T-helper 1 cell treated with Interleukin-12 subunit alpha and Interleukin-12 subunit beta and Interleukin-4 antibody, amounts not matched to agents 30 μg/mL and 1 μg/mL, for 36 hours (primary cell): ENCODE measurements at regions not wholly inside any gene's neighbourhood (a gene's known extent, or its start where the extent isn't known, plus 50 kb on each side); places are given as distances from the start of the nearest gene placed in this dataset.

ENCODE experiments used
- H3K27ac Mint-ChIP-seq: one replicate; pipeline ENCODE4 v1.8.0; 2021; ENCODE audit warnings: mild to moderate bottlenecking, mixed read lengths
- H3K27me3 Mint-ChIP-seq: one replicate; pipeline ENCODE4 v1.8.0; 2021; ENCODE audit warnings: low read depth, mixed read lengths
- H3K36me3 Mint-ChIP-seq: one replicate; pipeline ENCODE4 v1.8.0; 2021; ENCODE audit warnings: low read depth, mixed read lengths
- H3K4me1 Mint-ChIP-seq: one replicate; pipeline ENCODE4 v1.8.0; 2021; ENCODE audit warnings: low read depth, mixed read lengths
- H3K4me3 Mint-ChIP-seq: one replicate; pipeline ENCODE4 v1.8.0; 2021; ENCODE audit warnings: mild to moderate bottlenecking, moderate library complexity, mixed read lengths
- H3K9me3 Mint-ChIP-seq: one replicate; pipeline ENCODE4 v1.8.0; 2021; ENCODE audit warnings: mixed read lengths

GRCh38 chr4:180491210-180491609 lies 1752.0 kb upstream of the TENM3 start:
- H3K4me1 Mint-ChIP-seq = no peaks in the 10 kb centered on the region
- no peak overlapping the region for H3K27ac Mint-ChIP-seq
- H3K36me3 Mint-ChIP-seq = no peaks in the 10 kb centered on the region
- peaks cover 16% of the 10 kb centered on the region for H3K9me3 Mint-ChIP-seq
- H3K4me3 Mint-ChIP-seq = no peak overlapping the region
- H3K27me3 Mint-ChIP-seq = no peaks in the 10 kb centered on the region

- H3K27me3 Mint-ChIP-seq = no peaks in the 10 kb centered on the region
- peaks cover 13% of the 10 kb centered on the region for H3K9me3 Mint-ChIP-seq
- H3K4me3 Mint-ChIP-seq = no peak overlapping the region
- H3K4me1 Mint-ChIP-seq = no peaks in the 10 kb centered on the region
- H3K36me3 Mint-ChIP-seq = no peaks in the 10 kb centered on the region
- no peak overlapping the region for H3K27ac Mint-ChIP-seq
Measured at GRCh38 chr4:180493299-180493698, 1749.9 kb upstream of the TENM3 start.

GRCh38 chr4:180500154-180500553 lies 1743.0 kb upstream of the TENM3 start:
- Mint-ChIP-seq H3K4me3 (no peak overlapping the region), H3K9me3 (peaks cover 6% of the 10 kb centered on the region), H3K27ac (no peak overlapping the region), H3K27me3 (no peaks in the 10 kb centered on the region), H3K4me1 (no peaks in the 10 kb centered on the region), H3K36me3 (no peaks in the 10 kb centered on the region)

- no peaks in the 10 kb centered on the region for H3K27me3 Mint-ChIP-seq
- H3K4me3 Mint-ChIP-seq = no peak overlapping the region
- H3K4me1 Mint-ChIP-seq = no peaks in the 10 kb centered on the region
- H3K36me3 Mint-ChIP-seq = no peaks in the 10 kb centered on the region
- H3K9me3 Mint-ChIP-seq = peaks cover 4% of the 10 kb centered on the region
- H3K27ac Mint-ChIP-seq = no peak overlapping the region
Measured at GRCh38 chr4:180512801-180513475, 1730.3 kb upstream of the TENM3 start.

- no peak overlapping the region for H3K27ac Mint-ChIP-seq
- no peaks in the 10 kb centered on the region for H3K4me1 Mint-ChIP-seq
- H3K9me3 Mint-ChIP-seq = peaks cover 4% of the 10 kb centered on the region
- no peaks in the 10 kb centered on the region for H3K36me3 Mint-ChIP-seq
- H3K27me3 Mint-ChIP-seq = no peaks in the 10 kb centered on the region
- H3K4me3 Mint-ChIP-seq = no peak overlapping the region
Measured at GRCh38 chr4:180518906-180519305, 1724.3 kb upstream of the TENM3 start.

- H3K4me1 Mint-ChIP-seq = no peaks in the 10 kb centered on the region
- no peak overlapping the region for H3K27ac Mint-ChIP-seq
- H3K27me3 Mint-ChIP-seq = no peaks in the 10 kb centered on the region
- H3K4me3 Mint-ChIP-seq = no peak overlapping the region
- no peaks in the 10 kb centered on the region for H3K36me3 Mint-ChIP-seq
- no peaks in the 10 kb centered on the region for H3K9me3 Mint-ChIP-seq
Measured at GRCh38 chr4:180521181-180521580, 1722.0 kb upstream of the TENM3 start.

GRCh38 chr4:180525523-180526077 lies 1717.6 kb upstream of the TENM3 start:
- H3K27me3 Mint-ChIP-seq = no peaks in the 10 kb centered on the region
- H3K4me3 Mint-ChIP-seq = no peak overlapping the region
- H3K36me3 Mint-ChIP-seq = no peaks in the 10 kb centered on the region
- H3K4me1 Mint-ChIP-seq = no peaks in the 10 kb centered on the region
- H3K27ac Mint-ChIP-seq = no peak overlapping the region
- H3K9me3 Mint-ChIP-seq = no peaks in the 10 kb centered on the region

- no peaks in the 10 kb centered on the region for H3K27me3 Mint-ChIP-seq
- no peaks in the 10 kb centered on the region for H3K36me3 Mint-ChIP-seq
- H3K4me1 Mint-ChIP-seq = no peaks in the 10 kb centered on the region
- peaks cover 2% of the 10 kb centered on the region for H3K9me3 Mint-ChIP-seq
- H3K4me3 Mint-ChIP-seq = no peak overlapping the region
- H3K27ac Mint-ChIP-seq = no peak overlapping the region
Measured at GRCh38 chr4:180528003-180528402, 1715.2 kb upstream of the TENM3 start.

- no peak overlapping the region for H3K27ac Mint-ChIP-seq
- no peaks in the 10 kb centered on the region for H3K4me1 Mint-ChIP-seq
- H3K27me3 Mint-ChIP-seq = no peaks in the 10 kb centered on the region
- H3K9me3 Mint-ChIP-seq = peaks cover 3% of the 10 kb centered on the region
- no peaks in the 10 kb centered on the region for H3K36me3 Mint-ChIP-seq
- H3K4me3 Mint-ChIP-seq = no peak overlapping the region
Measured at GRCh38 chr4:180530787-180531186, 1712.4 kb upstream of the TENM3 start.

- Mint-ChIP-seq H3K27ac (no peak overlapping the region), H3K27me3 (no peaks in the 10 kb centered on the region), H3K9me3 (peaks cover 3% of the 10 kb centered on the region), H3K4me1 (no peaks in the 10 kb centered on the region), H3K36me3 (no peaks in the 10 kb centered on the region), H3K4me3 (no peak overlapping the region)
Measured at GRCh38 chr4:180532691-180533090, 1710.5 kb upstream of the TENM3 start.

GRCh38 chr4:180538384-180539057 lies 1704.7 kb upstream of the TENM3 start:
- no peaks in the 10 kb centered on the region for H3K9me3 Mint-ChIP-seq
- no peaks in the 10 kb centered on the region for H3K36me3 Mint-ChIP-seq
- H3K27ac Mint-ChIP-seq = no peak overlapping the region
- no peaks in the 10 kb centered on the region for H3K27me3 Mint-ChIP-seq
- H3K4me3 Mint-ChIP-seq = no peak overlapping the region
- H3K4me1 Mint-ChIP-seq = no peaks in the 10 kb centered on the region

- Mint-ChIP-seq H3K27ac (no peak overlapping the region), H3K9me3 (no peaks in the 10 kb centered on the region), H3K4me1 (no peaks in the 10 kb centered on the region), H3K27me3 (no peaks in the 10 kb centered on the region), H3K36me3 (no peaks in the 10 kb centered on the region), H3K4me3 (no peak overlapping the region)
Measured at GRCh38 chr4:180539284-180539683, 1703.9 kb upstream of the TENM3 start.

GRCh38 chr4:180541678-180542077 lies 1701.5 kb upstream of the TENM3 start:
- Mint-ChIP-seq H3K9me3 (no peaks in the 10 kb centered on the region), H3K4me3 (no peak overlapping the region), H3K4me1 (no peaks in the 10 kb centered on the region), H3K36me3 (no peaks in the 10 kb centered on the region), H3K27me3 (no peaks in the 10 kb centered on the region), H3K27ac (no peak overlapping the region)

GRCh38 chr4:180542445-180543100 lies 1700.6 kb upstream of the TENM3 start:
- no peaks in the 10 kb centered on the region for H3K9me3 Mint-ChIP-seq
- H3K27me3 Mint-ChIP-seq = no peaks in the 10 kb centered on the region
- no peak overlapping the region for H3K27ac Mint-ChIP-seq
- H3K36me3 Mint-ChIP-seq = no peaks in the 10 kb centered on the region
- no peak overlapping the region for H3K4me3 Mint-ChIP-seq
- no peaks in the 10 kb centered on the region for H3K4me1 Mint-ChIP-seq

GRCh38 chr4:180550106-180550505 lies 1693.1 kb upstream of the TENM3 start:
- Mint-ChIP-seq H3K36me3 (no peaks in the 10 kb centered on the region), H3K9me3 (no peaks in the 10 kb centered on the region), H3K27ac (no peak overlapping the region), H3K4me3 (no peak overlapping the region), H3K27me3 (no peaks in the 10 kb centered on the region), H3K4me1 (no peaks in the 10 kb centered on the region)
